SK-N-SH treated with all-trans-retinoic acid at 6 μM for 48 hours (cell line): ENCODE measurements at regions not wholly inside any gene's neighbourhood (a gene's known extent, or its start where the extent isn't known, plus 50 kb on each side); places are given as distances from the start of the nearest gene placed in this dataset.

Experiments
- ATAC-seq: fragments of 200-7000 bp; cut with Tn5 transposase; 3 replicates; pipeline ENCODE4 v1.9.1; 2020; ENCODE audit warnings: mild to moderate bottlenecking, moderate library complexity
- ARNTL ChIP-seq: fragments of 450-650 bp; formaldehyde crosslinking; IDR thresholded peaks from 2 replicates; pipeline ENCODE4 v1.5.0; 2020; ENCODE audit warnings: low read depth, mild to moderate bottlenecking, moderate library complexity, borderline replicate concordance
- BACH2 ChIP-seq: fragments of 250-450 bp; sonication (Bioruptor Pico); IDR thresholded peaks from 2 replicates; pipeline ENCODE4 v1.9.0; 2021; ENCODE audit warnings: mild to moderate bottlenecking, borderline replicate concordance
- CSDC2 ChIP-seq: fragments of 250-450 bp; sonication (Bioruptor Pico); IDR thresholded peaks from 2 replicates; pipeline ENCODE4 v1.5.0; 2020; ENCODE audit warnings: mild to moderate bottlenecking, moderate library complexity
- ESRRG ChIP-seq: fragments of 250-450 bp; sonication (Bioruptor Pico); IDR thresholded peaks from 2 replicates; pipeline ENCODE4 v1.6.1; 2021; ENCODE audit warnings: mild to moderate bottlenecking
- GLIS3 ChIP-seq: fragments of 250-450 bp; sonication (Bioruptor Pico); IDR thresholded peaks from 2 replicates; pipeline ENCODE4 v1.5.0; 2020; ENCODE audit warnings: mild to moderate bottlenecking, moderate library complexity
- ISL1 ChIP-seq: fragments of 250-450 bp; sonication (Bioruptor Pico); IDR thresholded peaks from 2 replicates; pipeline ENCODE4 v2.1.2; 2022; ENCODE audit warnings: mild to moderate bottlenecking, moderate library complexity
- OSR1 ChIP-seq: fragments of 250-450 bp; sonication (Bioruptor Pico); IDR thresholded peaks from 2 replicates; pipeline ENCODE4 v1.8.0; 2022; ENCODE audit warnings: moderate library complexity, mild to moderate bottlenecking, inconsistent platforms
- PPARA ChIP-seq: fragments of 250-450 bp; sonication (Bioruptor Pico); IDR thresholded peaks from 2 replicates; pipeline ENCODE4 v1.5.0; 2020; ENCODE audit warnings: mild to moderate bottlenecking, borderline replicate concordance
- RARB ChIP-seq: fragments of 250-450 bp; sonication (Bioruptor Pico); IDR thresholded peaks from 2 replicates; pipeline ENCODE4 v1.8.0; 2021; ENCODE audit warnings: mild to moderate bottlenecking, moderate library complexity
- SNAI2 ChIP-seq: fragments of 250-450 bp; sonication (Bioruptor Pico); IDR thresholded peaks from 2 replicates; pipeline ENCODE4 v1.5.0; 2020; ENCODE audit warnings: mild to moderate bottlenecking, moderate library complexity
- TCF4 ChIP-seq: fragments of 250-450 bp; sonication (Bioruptor Pico); IDR thresholded peaks from 2 replicates; pipeline ENCODE4 v1.8.0; 2021; ENCODE audit warnings: mild to moderate bottlenecking, moderate library complexity, borderline replicate concordance
- TOX ChIP-seq: fragments of 250-450 bp; sonication (Bioruptor Pico); IDR thresholded peaks from 2 replicates; pipeline ENCODE4 v1.8.0; 2021; ENCODE audit warnings: mild to moderate bottlenecking, moderate library complexity, borderline replicate concordance
- ZC3H10 ChIP-seq: fragments of 250-450 bp; sonication (Bioruptor Pico); IDR thresholded peaks from 2 replicates; pipeline ENCODE4 v1.5.1; 2021; ENCODE audit warnings: mild to moderate bottlenecking, moderate library complexity
- ZFP30 ChIP-seq: fragments of 450-650 bp; formaldehyde crosslinking; IDR thresholded peaks from 2 replicates; pipeline ENCODE4 v1.5.0; 2022; ENCODE audit warnings: mild to moderate bottlenecking, moderate library complexity
- ZNF70 ChIP-seq: fragments of 450-650 bp; formaldehyde crosslinking; IDR thresholded peaks from 2 replicates; pipeline ENCODE4 v1.5.0; 2020; ENCODE audit warnings: mild to moderate bottlenecking, moderate library complexity
- ZNF8 ChIP-seq: fragments of 450-650 bp; formaldehyde crosslinking; IDR thresholded peaks from 2 replicates; pipeline ENCODE4 v1.5.0; 2020; ENCODE audit warnings: mild to moderate bottlenecking, moderate library complexity
- TF ChIP-seq, protein P1 (sequence below): fragments of 250-450 bp; sonication (Bioruptor Pico); IDR thresholded peaks from 2 replicates; pipeline ENCODE4 v1.5.1; 2021; ENCODE audit warnings: mild to moderate bottlenecking, moderate library complexity
- TF ChIP-seq, protein P2 (sequence below): fragments of 250-450 bp; sonication (Bioruptor Pico); IDR thresholded peaks from 2 replicates; pipeline ENCODE4 v1.5.0; 2020; ENCODE audit warnings: mild to moderate bottlenecking, moderate library complexity

DNA sequence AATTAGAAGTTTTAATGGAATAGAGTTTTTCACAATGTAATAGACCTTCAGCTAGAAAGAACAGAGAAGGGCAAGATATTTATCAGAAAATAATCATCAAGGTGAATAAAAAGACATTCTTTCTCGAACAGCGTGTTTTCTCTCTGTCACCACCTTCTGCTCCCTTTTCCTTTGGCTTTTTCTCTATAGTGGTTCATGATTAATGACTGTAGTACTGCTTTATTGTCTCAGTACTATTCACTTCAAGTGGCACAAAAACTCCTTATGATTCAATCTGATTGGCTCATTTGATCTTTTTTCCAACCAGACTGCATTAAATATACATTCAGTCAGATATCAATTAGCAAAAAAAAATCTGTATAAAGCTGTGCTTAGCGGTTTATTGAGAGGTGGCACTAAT, 516.0 kb downstream of the OTOL1 start:
- TF ChIP-seq PPARA = no peak
- no peak for TF ChIP-seq RARB (CRISPR knock-in tag)
- TF ChIP-seq ZC3H10 (CRISPR knock-in tag) = no peak
- no peak for TF ChIP-seq OSR1
- TF ChIP-seq ZNF8 = no peak
- no peak for TF ChIP-seq ARNTL (CRISPR knock-in tag)
- TF ChIP-seq CSDC2 (CRISPR knock-in tag) = no peak
- no peak for TF ChIP-seq ISL1 (CRISPR knock-in tag)
- TF ChIP-seq, all 23 proteins: peak for 0
- ATAC-seq = no peak

DNA sequence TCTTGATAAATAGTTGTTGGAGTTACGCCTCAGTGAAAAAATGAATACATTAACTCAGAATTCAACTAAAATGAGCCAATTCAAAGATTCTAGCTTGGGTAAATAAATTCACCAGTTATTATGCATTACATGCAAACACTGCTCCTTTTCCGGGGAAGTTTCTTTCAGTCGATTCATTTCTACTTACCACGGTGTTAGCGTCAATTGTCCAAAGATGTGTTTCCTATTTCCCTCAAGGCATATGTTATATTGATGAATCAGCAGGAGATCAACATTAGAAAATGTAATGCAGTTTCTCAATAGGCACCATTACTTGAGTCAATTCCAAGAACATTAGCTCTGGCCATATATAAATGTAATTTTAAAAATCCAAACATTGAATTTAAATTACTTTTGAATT, 517.7 kb downstream of the OTOL1 start:
- TF ChIP-seq CSDC2 (CRISPR knock-in tag) (no peak), TOX (CRISPR knock-in tag) (no peak), PPARA (no peak), ISL1 (CRISPR knock-in tag) (no peak), GLIS3 (no peak), OSR1 (no peak), BACH2 (no peak), SNAI2 (CRISPR knock-in tag) (no peak), RARB (CRISPR knock-in tag) (no peak), ESRRG (no peak)
- TF ChIP-seq, protein P1, sequence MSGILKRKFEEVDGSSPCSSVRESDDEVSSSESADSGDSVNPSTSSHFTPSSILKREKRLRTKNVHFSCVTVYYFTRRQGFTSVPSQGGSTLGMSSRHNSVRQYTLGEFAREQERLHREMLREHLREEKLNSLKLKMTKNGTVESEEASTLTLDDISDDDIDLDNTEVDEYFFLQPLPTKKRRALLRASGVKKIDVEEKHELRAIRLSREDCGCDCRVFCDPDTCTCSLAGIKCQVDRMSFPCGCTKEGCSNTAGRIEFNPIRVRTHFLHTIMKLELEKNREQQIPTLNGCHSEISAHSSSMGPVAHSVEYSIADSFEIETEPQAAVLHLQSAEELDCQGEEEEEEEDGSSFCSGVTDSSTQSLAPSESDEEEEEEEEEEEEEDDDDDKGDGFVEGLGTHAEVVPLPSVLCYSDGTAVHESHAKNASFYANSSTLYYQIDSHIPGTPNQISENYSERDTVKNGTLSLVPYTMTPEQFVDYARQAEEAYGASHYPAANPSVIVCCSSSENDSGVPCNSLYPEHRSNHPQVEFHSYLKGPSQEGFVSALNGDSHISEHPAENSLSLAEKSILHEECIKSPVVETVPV (CRISPR knock-in tag) = no peak
- TF ChIP-seq, protein P2, sequence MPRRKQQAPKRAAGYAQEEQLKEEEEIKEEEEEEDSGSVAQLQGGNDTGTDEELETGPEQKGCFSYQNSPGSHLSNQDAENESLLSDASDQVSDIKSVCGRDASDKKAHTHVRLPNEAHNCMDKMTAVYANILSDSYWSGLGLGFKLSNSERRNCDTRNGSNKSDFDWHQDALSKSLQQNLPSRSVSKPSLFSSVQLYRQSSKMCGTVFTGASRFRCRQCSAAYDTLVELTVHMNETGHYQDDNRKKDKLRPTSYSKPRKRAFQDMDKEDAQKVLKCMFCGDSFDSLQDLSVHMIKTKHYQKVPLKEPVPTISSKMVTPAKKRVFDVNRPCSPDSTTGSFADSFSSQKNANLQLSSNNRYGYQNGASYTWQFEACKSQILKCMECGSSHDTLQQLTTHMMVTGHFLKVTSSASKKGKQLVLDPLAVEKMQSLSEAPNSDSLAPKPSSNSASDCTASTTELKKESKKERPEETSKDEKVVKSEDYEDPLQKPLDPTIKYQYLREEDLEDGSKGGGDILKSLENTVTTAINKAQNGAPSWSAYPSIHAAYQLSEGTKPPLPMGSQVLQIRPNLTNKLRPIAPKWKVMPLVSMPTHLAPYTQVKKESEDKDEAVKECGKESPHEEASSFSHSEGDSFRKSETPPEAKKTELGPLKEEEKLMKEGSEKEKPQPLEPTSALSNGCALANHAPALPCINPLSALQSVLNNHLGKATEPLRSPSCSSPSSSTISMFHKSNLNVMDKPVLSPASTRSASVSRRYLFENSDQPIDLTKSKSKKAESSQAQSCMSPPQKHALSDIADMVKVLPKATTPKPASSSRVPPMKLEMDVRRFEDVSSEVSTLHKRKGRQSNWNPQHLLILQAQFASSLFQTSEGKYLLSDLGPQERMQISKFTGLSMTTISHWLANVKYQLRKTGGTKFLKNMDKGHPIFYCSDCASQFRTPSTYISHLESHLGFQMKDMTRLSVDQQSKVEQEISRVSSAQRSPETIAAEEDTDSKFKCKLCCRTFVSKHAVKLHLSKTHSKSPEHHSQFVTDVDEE (CRISPR knock-in tag) = no peak
- no peak for ATAC-seq

DNA sequence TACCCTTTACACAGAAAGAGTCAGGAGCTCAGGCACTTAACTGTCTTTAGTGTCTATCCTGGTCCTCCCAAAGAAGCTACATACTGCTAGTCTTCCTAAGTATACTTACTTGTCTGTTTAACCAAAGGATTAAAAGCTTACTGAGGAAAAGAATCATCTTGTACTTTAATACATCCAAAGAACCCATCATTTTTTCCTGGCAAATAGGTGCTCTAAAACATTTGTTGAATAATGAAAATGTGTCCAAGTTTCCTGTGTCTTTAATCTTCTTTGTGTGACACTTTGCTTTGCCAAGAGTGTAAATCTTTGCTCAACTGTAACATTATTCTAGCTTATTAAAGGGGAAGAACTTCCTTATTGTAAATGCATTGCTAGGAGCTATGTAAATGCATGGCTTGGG, 519.2 kb downstream of the OTOL1 start:
- ATAC-seq = no peak

DNA sequence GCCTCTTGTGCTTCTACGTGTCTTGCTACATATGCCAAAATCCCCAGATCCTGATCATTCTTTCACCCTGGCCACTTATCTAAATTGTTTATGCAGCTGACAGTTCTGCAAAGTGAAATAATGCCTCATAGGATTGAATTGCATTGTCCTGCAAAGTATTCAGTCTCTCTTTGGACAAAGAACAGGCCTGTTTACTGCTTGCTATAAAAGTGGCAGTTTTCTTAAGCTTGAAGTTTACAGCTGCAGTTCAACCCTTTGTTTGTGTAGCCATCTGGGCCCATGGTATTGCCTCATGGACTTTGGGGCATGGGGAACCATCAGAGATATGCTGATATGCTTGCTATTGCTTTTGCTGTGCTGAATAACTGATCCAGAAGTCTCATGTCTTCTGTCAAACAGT, 523.2 kb downstream of the OTOL1 start:
- ATAC-seq = no peak
- TF ChIP-seq, protein P1 (CRISPR knock-in tag) = no peak
- TF ChIP-seq, protein P2 (CRISPR knock-in tag) = no peak

More for the DNA sequence above, 519.2 kb downstream of the OTOL1 start:
- no peak for TF ChIP-seq RARB (CRISPR knock-in tag)

DNA sequence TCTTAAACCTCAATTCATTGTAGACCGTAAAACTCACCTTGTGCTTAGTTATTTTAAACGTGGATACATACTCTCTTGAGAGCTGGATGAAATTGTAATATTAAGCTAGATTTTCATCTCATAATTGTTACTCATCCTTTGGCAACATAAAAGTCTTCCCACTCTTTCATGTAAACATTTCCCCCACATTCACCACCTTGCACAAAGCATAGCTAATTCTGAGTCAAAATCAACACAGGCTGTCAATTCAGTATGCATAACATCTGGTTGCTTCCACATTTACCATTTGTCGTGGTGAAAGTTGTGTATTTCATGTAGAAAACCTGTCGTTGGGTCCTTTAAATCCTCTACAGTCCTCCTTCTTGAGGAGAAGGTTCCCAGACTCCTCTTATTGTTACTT, 524.6 kb downstream of the OTOL1 start:
- ATAC-seq = no peak
- TF ChIP-seq TOX (CRISPR knock-in tag) = no peak
- no peak for TF ChIP-seq ZNF70 (CRISPR knock-in tag)
- TF ChIP-seq, protein P1 (CRISPR knock-in tag) = no peak
- no peak for TF ChIP-seq ZC3H10 (CRISPR knock-in tag)
- TF ChIP-seq, protein P2 (CRISPR knock-in tag) = no peak
- TF ChIP-seq PPARA = no peak
- no peak for TF ChIP-seq BACH2
- no peak for TF ChIP-seq ZFP30 (CRISPR knock-in tag)
- no peak for TF ChIP-seq CSDC2 (CRISPR knock-in tag)
- TF ChIP-seq RARB (CRISPR knock-in tag) = no peak
- TF ChIP-seq ARNTL (CRISPR knock-in tag) = no peak
- no peak for TF ChIP-seq ZNF8
- no peak for TF ChIP-seq TCF4 (CRISPR knock-in tag)
- TF ChIP-seq OSR1 = no peak
- TF ChIP-seq SNAI2 (CRISPR knock-in tag) = no peak
